ENCODE measurements at regions not wholly inside any gene's neighbourhood (a gene's known extent, or its start where the extent isn't known, plus 50 kb on each side); places are given as distances from the start of the nearest gene placed in this dataset.

DNA sequence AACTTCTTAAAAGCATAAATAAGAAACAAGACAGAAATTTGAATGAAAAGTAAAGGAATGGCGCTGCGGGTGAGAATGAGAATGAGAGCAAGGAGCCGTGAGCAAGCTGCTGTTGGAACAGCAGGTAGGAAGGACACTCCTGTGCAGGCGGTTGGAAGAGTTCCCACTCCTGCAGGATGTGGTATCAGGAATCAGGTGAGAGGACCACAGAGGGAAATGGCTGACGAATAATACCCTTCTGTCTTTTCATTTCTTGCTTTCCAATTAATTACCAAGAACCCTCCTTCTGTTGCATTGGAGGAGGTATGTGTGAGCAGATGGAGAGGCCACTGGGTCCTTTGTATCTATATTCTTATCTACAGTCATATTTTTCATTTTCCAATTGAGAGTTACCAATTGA is 1504.2 kb downstream of the EFNB2 start:
- TF ChIP-seq NFIC (IDR thresholded peaks at IDR 0.05) (no peak), FOXM1 (IDR thresholded peaks at IDR 0.05; ENCODE audit: borderline replicate concordance, low read depth) (no peak), TEAD4 (IDR thresholded peaks at IDR 0.05) (no peak), TCF12 (IDR thresholded peaks at IDR 0.05; ENCODE audit: low read depth) (no peak), TAF1 (IDR thresholded peaks at IDR 0.05; ENCODE audit: low read depth) (no peak), CREB1 (IDR thresholded peaks at IDR 0.05; ENCODE audit: low read depth) (no peak), EP300 (IDR thresholded peaks at IDR 0.05; ENCODE audit: borderline replicate concordance) (no peak), RAD21 (IDR thresholded peaks at IDR 0.05; ENCODE audit: low read depth) (no peak), YY1 (IDR thresholded peaks at IDR 0.05; ENCODE audit: low read depth) (no peak), ZBTB7A (IDR thresholded peaks at IDR 0.05; ENCODE audit: low read depth) (no peak), EGR1 (IDR thresholded peaks at IDR 0.05) (no peak)
- TF ChIP-seq, protein P1, sequence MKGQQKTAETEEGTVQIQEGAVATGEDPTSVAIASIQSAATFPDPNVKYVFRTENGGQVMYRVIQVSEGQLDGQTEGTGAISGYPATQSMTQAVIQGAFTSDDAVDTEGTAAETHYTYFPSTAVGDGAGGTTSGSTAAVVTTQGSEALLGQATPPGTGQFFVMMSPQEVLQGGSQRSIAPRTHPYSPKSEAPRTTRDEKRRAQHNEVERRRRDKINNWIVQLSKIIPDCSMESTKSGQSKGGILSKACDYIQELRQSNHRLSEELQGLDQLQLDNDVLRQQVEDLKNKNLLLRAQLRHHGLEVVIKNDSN (IDR thresholded peaks at IDR 0.05), result no peak

DNA sequence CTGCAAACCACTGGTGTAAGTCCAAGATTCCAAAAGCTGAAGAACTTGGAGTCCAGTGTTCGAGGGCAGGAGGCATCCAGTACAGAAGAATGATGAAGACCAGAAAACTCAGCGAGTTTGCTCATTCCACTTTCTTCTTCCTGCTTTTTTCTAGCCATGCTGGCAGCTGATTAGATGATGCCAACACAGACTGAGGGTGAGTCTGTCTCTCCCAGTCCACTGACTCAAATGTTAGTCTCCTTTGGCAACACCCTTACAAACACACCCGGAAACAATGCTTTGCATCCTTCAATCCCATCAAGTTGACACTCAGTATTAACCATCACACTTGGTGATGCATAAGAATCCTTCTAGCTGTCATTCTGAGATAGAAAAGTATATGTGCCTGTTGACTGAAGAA is 1504.6 kb downstream of the EFNB2 start:
- no peak for TF ChIP-seq YY1 (IDR thresholded peaks at IDR 0.05; ENCODE audit: low read depth)
- TF ChIP-seq RAD21 (IDR thresholded peaks at IDR 0.05; ENCODE audit: low read depth), result no peak
- TF ChIP-seq TAF1 (IDR thresholded peaks at IDR 0.05; ENCODE audit: low read depth), result no peak
- no peak for TF ChIP-seq EP300 (IDR thresholded peaks at IDR 0.05; ENCODE audit: borderline replicate concordance)
- TF ChIP-seq, protein P1 (IDR thresholded peaks at IDR 0.05), result no peak
- TF ChIP-seq CEBPB (IDR thresholded peaks at IDR 0.05), result no peak
- TF ChIP-seq, protein P2, sequence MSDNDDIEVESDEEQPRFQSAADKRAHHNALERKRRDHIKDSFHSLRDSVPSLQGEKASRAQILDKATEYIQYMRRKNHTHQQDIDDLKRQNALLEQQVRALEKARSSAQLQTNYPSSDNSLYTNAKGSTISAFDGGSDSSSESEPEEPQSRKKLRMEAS (IDR thresholded peaks at IDR 0.05), result no peak

DNA sequence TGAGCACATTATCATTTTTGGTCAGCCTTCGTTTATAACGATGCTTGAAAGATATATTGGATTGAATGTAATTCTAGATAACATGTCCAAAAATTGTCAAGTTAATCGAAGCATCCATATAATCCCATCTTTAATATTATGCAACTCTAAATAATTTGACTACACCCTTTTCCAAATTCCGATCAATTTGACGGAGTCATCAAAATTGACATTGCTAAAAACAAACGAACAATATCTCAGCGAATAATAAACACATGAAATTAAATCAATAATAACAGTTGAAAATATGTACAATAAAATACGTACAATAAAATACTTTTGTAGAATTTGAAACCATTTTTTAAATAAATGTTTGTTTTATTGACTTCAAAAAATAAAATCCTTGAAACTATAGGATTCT is 1516.4 kb downstream of the EFNB2 start:
- TF ChIP-seq RAD21 (IDR thresholded peaks at IDR 0.05; ENCODE audit: low read depth) (no peak), EGR1 (IDR thresholded peaks at IDR 0.05) (no peak), ZBTB7A (IDR thresholded peaks at IDR 0.05; ENCODE audit: low read depth) (no peak), FOXM1 (IDR thresholded peaks at IDR 0.05; ENCODE audit: borderline replicate concordance, low read depth) (no peak), EP300 (IDR thresholded peaks at IDR 0.05; ENCODE audit: borderline replicate concordance) (no peak), CREB1 (IDR thresholded peaks at IDR 0.05; ENCODE audit: low read depth) (no peak), TEAD4 (IDR thresholded peaks at IDR 0.05) (no peak), TCF12 (IDR thresholded peaks at IDR 0.05; ENCODE audit: low read depth) (no peak), NFIC (IDR thresholded peaks at IDR 0.05) (no peak), YY1 (IDR thresholded peaks at IDR 0.05; ENCODE audit: low read depth) (no peak), CEBPB (IDR thresholded peaks at IDR 0.05) (no peak)
- TF ChIP-seq, protein P2 (IDR thresholded peaks at IDR 0.05), result no peak
- TF ChIP-seq, protein P3, sequence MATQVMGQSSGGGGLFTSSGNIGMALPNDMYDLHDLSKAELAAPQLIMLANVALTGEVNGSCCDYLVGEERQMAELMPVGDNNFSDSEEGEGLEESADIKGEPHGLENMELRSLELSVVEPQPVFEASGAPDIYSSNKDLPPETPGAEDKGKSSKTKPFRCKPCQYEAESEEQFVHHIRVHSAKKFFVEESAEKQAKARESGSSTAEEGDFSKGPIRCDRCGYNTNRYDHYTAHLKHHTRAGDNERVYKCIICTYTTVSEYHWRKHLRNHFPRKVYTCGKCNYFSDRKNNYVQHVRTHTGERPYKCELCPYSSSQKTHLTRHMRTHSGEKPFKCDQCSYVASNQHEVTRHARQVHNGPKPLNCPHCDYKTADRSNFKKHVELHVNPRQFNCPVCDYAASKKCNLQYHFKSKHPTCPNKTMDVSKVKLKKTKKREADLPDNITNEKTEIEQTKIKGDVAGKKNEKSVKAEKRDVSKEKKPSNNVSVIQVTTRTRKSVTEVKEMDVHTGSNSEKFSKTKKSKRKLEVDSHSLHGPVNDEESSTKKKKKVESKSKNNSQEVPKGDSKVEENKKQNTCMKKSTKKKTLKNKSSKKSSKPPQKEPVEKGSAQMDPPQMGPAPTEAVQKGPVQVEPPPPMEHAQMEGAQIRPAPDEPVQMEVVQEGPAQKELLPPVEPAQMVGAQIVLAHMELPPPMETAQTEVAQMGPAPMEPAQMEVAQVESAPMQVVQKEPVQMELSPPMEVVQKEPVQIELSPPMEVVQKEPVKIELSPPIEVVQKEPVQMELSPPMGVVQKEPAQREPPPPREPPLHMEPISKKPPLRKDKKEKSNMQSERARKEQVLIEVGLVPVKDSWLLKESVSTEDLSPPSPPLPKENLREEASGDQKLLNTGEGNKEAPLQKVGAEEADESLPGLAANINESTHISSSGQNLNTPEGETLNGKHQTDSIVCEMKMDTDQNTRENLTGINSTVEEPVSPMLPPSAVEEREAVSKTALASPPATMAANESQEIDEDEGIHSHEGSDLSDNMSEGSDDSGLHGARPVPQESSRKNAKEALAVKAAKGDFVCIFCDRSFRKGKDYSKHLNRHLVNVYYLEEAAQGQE (IDR thresholded peaks at IDR 0.05; ENCODE audit: low read depth), result no peak

DNA sequence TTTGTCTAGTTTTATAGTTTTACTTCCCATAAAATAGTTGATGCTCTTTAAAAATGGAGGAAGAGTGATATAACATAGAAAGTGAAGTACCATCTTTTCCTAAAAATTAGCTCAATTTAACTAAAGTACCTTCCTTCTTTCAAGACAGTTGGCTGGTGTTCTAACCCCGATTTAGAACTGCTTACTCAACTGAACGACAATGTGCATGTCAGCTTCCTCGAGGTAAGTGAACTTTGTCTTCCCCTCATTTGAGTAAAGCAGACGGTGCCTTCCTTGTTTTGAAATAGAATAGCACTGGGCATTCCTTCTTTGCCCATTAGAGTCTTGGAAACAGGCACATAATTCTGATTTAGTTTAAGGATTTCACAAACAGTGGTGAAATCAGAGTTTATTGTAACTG is 1519.2 kb downstream of the EFNB2 start:
- TF ChIP-seq TEAD4 (IDR thresholded peaks at IDR 0.05), result no peak
- no peak for TF ChIP-seq FOXM1 (IDR thresholded peaks at IDR 0.05; ENCODE audit: borderline replicate concordance, low read depth)
- TF ChIP-seq CEBPB (IDR thresholded peaks at IDR 0.05), result no peak
- TF ChIP-seq RAD21 (IDR thresholded peaks at IDR 0.05; ENCODE audit: low read depth), result no peak
- TF ChIP-seq EGR1 (IDR thresholded peaks at IDR 0.05), result no peak
- no peak for TF ChIP-seq CREB1 (IDR thresholded peaks at IDR 0.05; ENCODE audit: low read depth)
- TF ChIP-seq, protein P2 (IDR thresholded peaks at IDR 0.05), result no peak

DNA sequence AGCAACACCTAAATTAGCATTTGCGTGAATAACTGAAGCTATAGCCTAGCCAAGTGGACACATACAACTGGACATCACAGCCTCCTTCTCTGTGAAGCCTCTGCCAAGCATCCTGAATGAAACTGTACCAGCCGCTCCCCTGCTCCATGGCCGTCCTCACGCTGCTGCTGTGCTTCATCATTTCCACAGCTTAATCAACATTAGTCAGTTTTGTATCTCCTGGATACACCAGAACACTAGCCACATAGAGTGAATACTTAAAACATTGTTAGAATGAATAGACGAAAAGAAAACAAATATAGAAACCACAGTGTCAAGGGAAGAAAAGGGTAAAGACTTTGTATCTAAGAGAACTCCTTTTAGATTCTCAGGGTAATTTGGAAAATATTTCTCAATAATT is 1526.9 kb downstream of the EFNB2 start:
- no peak for TF ChIP-seq TEAD4 (IDR thresholded peaks at IDR 0.05)
- TF ChIP-seq CREB1 (IDR thresholded peaks at IDR 0.05; ENCODE audit: low read depth), result no peak
- TF ChIP-seq, protein P2 (IDR thresholded peaks at IDR 0.05), result no peak
- no peak for TF ChIP-seq FOXM1 (IDR thresholded peaks at IDR 0.05; ENCODE audit: borderline replicate concordance, low read depth)
- no peak for TF ChIP-seq NFIC (IDR thresholded peaks at IDR 0.05)
- TF ChIP-seq EGR1 (IDR thresholded peaks at IDR 0.05), result no peak
- TF ChIP-seq TCF12 (IDR thresholded peaks at IDR 0.05; ENCODE audit: low read depth), result no peak

DNA sequence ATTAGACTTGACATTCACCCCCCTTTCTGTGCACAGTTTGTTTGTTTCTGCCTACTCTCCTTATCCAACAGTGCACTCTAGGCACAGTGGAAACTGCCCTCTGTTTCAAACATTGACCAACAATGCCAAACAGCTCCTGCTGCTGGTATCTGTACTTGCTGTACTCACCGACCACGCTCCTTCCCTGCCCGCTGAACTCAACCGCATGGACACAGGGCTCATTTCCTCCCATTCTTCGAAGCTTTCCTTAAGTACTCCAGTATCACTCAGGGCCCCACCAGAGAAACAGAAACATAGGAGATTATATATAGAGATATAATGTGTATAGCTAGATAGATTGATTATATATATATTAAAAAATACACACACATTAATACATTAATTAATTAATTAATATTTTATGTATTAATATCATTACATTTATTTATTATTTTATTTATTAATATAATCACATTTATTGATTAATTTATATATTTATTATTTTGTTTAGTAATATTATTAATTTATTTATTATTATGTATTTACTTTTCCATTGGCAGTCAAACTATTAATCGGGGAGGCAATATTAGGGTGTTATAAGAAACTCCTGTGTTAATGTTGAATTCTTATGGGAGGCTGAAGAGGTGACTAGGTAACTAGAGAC is 1528.2 kb downstream of the EFNB2 start:
- TF ChIP-seq CREB1 (IDR thresholded peaks at IDR 0.05; ENCODE audit: low read depth) (no peak), FOXM1 (IDR thresholded peaks at IDR 0.05; ENCODE audit: borderline replicate concordance, low read depth) (no peak), CEBPB (IDR thresholded peaks at IDR 0.05) (no peak), EGR1 (IDR thresholded peaks at IDR 0.05) (no peak), YY1 (IDR thresholded peaks at IDR 0.05; ENCODE audit: low read depth) (no peak), TEAD4 (IDR thresholded peaks at IDR 0.05) (no peak), ZBTB7A (IDR thresholded peaks at IDR 0.05; ENCODE audit: low read depth) (no peak), EP300 (IDR thresholded peaks at IDR 0.05; ENCODE audit: borderline replicate concordance) (no peak), NFIC (IDR thresholded peaks at IDR 0.05) (no peak), RAD21 (IDR thresholded peaks at IDR 0.05; ENCODE audit: low read depth) (no peak), TAF1 (IDR thresholded peaks at IDR 0.05; ENCODE audit: low read depth) (no peak), TCF12 (IDR thresholded peaks at IDR 0.05; ENCODE audit: low read depth) (no peak)
- TF ChIP-seq, protein P1 (IDR thresholded peaks at IDR 0.05), result no peak
- TF ChIP-seq, protein P3 (IDR thresholded peaks at IDR 0.05; ENCODE audit: low read depth), result no peak
- TF ChIP-seq, protein P2 (IDR thresholded peaks at IDR 0.05), result no peak
